DND-41 (cell line): ENCODE measurements at regions not wholly inside any gene's neighbourhood (a gene's known extent, or its start where the extent isn't known, plus 50 kb on each side); places are given as distances from the start of the nearest gene placed in this dataset.

Source experiments
- ATAC-seq: fragments of 200-7000 bp; cut with Tn5 transposase; 3 replicates; pipeline ENCODE4 v1.9.1; 2021; ENCODE audit warnings: low read depth; ENCODE audit not compliant: insufficient read depth
- DNase-seq: peaks from one replicate; pipeline ENCODE4 v3.0.0-alpha.2; 2020
- H2AFZ ChIP-seq: 2 replicates; pipeline ENCODE4 v1.6.0; 2012; ENCODE audit warnings: low read depth, low read length
- H3K27ac ChIP-seq: 2 replicates; pipeline ENCODE4 v1.5.1; 2012; ENCODE audit warnings: low read length, inconsistent platforms
- H3K27me3 ChIP-seq: fragments of 200-600 bp; sonication (generic); 2 replicates; pipeline ENCODE4 v1.6.0; 2012; ENCODE audit warnings: low read length, mild to moderate bottlenecking, inconsistent platforms; ENCODE audit not compliant: insufficient read depth, poor library complexity
- H3K36me3 ChIP-seq: 2 replicates; pipeline ENCODE4 v1.5.1; 2012; ENCODE audit warnings: low read length, inconsistent platforms; ENCODE audit not compliant: insufficient read depth
- H3K4me1 ChIP-seq: 2 replicates; pipeline ENCODE4 v1.5.1; 2012; ENCODE audit warnings: mild to moderate bottlenecking, low read length; ENCODE audit not compliant: insufficient read depth
- H3K4me2 ChIP-seq: 2 replicates; pipeline ENCODE4 v1.6.0; 2012; ENCODE audit warnings: mild to moderate bottlenecking, moderate library complexity, low read length, inconsistent platforms; ENCODE audit not compliant: insufficient read depth
- H3K4me3 ChIP-seq, 2 experiments: fragments of 200-600 bp in 1 of 2; shearing (Covaris generic) in 1 of 2; 2 replicates each; pipeline ENCODE4 v1.5.1; 2012 to 2016; ENCODE audit warnings: inconsistent platforms in 2 of 2, low read length in 2 of 2, mild to moderate bottlenecking in 2 of 2, low read depth in 1 of 2, moderate library complexity in 1 of 2
- H3K79me2 ChIP-seq: 2 replicates; pipeline ENCODE4 v1.6.0; 2012; ENCODE audit warnings: low read length, inconsistent platforms; ENCODE audit not compliant: insufficient read depth
- H3K9ac ChIP-seq: 2 replicates; pipeline ENCODE4 v1.6.0; 2012; ENCODE audit warnings: low read depth, mild to moderate bottlenecking, inconsistent platforms, low read length, moderate library complexity
- H3K9me3 ChIP-seq: 2 replicates; pipeline ENCODE4 v1.5.1; 2012; ENCODE audit warnings: low read length, moderate library complexity, mild to moderate bottlenecking, inconsistent platforms; ENCODE audit not compliant: insufficient read depth, severe bottlenecking
- H4K20me1 ChIP-seq: 2 replicates; pipeline ENCODE4 v1.6.0; 2012; ENCODE audit warnings: low read length; ENCODE audit not compliant: insufficient read depth
- EZH2 ChIP-seq: IDR thresholded peaks from 3 replicates; pipeline ENCODE4 v1.6.1; 2012; ENCODE audit warnings: borderline replicate concordance, low read depth, mild to moderate bottlenecking, moderate library complexity, low read length, inconsistent platforms; ENCODE audit not compliant: severe bottlenecking
- TF ChIP-seq, protein P1 (sequence below): IDR thresholded peaks from 2 replicates; pipeline ENCODE4 v1.5.1; 2012; ENCODE audit warnings: borderline replicate concordance, low read length, moderate library complexity, mild to moderate bottlenecking; ENCODE audit not compliant: poor library complexity, severe bottlenecking; ENCODE audit errors: extremely low read depth

DNA sequence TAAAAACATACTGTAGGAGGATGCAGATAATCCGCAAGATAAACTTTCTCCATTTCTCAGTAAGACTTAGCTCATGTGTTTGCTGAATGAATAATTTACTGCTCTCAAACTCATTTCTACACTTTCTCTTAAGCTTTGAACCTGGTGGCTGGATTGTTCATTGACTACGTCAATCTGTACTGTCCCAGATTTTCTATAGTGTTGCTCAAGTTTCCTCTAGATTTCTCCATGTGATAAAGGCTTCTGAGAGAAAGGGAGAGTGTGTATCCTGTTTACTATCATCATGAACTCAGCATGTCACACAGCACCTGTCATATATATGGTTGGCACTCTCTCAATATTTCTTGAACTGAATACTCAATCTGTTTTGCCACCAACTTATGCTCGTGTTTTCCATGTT is 518.0 kb upstream of the TBX3 start:
- Histone ChIP-seq H3K27me3 (peaks cover 7% of the 10 kb centered on the region), H3K36me3 (no peaks in the 10 kb centered on the region), H3K4me2 (no peak overlapping the region), H3K4me1 (no peaks in the 10 kb centered on the region), H3K27ac (no peak overlapping the region), H3K9me3 (no peaks in the 10 kb centered on the region), H3K4me3 (no peak overlapping the region), H3K9ac (no peak overlapping the region), H4K20me1 (no peaks in the 10 kb centered on the region; the same call in 1 of the 2 replicates), H2AFZ (no peak overlapping the region), H3K79me2 (no peaks in the 10 kb centered on the region)
- no peak for ATAC-seq
- no peak for DNase-seq
- TF ChIP-seq EZH2 = no peak
- TF ChIP-seq, protein P1, sequence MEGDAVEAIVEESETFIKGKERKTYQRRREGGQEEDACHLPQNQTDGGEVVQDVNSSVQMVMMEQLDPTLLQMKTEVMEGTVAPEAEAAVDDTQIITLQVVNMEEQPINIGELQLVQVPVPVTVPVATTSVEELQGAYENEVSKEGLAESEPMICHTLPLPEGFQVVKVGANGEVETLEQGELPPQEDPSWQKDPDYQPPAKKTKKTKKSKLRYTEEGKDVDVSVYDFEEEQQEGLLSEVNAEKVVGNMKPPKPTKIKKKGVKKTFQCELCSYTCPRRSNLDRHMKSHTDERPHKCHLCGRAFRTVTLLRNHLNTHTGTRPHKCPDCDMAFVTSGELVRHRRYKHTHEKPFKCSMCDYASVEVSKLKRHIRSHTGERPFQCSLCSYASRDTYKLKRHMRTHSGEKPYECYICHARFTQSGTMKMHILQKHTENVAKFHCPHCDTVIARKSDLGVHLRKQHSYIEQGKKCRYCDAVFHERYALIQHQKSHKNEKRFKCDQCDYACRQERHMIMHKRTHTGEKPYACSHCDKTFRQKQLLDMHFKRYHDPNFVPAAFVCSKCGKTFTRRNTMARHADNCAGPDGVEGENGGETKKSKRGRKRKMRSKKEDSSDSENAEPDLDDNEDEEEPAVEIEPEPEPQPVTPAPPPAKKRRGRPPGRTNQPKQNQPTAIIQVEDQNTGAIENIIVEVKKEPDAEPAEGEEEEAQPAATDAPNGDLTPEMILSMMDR = no peak

DNA sequence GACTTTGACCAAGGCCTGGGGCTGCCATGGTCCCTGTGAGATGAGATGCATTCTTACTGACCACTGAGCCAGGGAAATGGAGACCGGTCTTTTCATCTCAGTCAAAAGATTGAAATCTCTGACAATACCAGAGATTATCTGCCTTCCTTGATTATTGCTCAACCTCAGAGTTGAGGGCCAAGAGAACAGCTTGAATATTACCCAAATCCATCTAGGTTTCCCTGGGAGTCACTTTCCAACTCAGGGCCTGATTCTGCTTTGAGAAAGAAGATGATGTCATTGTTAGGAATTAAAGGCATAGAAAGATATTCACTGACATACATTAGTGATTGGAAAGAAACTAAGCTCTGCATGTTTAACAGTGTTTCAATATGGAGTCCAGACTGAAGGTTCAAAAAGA is 515.9 kb upstream of the TBX3 start:
- Histone ChIP-seq H2AFZ (no peak overlapping the region), H3K36me3 (no peaks in the 10 kb centered on the region), H4K20me1 (no peaks in the 10 kb centered on the region; the same call in 1 of the 2 replicates), H3K4me2 (no peak overlapping the region), H3K9ac (no peak overlapping the region), H3K27me3 (peaks cover 4% of the 10 kb centered on the region), H3K4me1 (no peaks in the 10 kb centered on the region), H3K9me3 (no peaks in the 10 kb centered on the region), H3K79me2 (no peaks in the 10 kb centered on the region), H3K27ac (no peak overlapping the region), H3K4me3 (no peak overlapping the region)
- TF ChIP-seq, protein P1 = no peak
- TF ChIP-seq EZH2 = no peak
- ATAC-seq (no peak), DNase-seq (no peak)

DNA sequence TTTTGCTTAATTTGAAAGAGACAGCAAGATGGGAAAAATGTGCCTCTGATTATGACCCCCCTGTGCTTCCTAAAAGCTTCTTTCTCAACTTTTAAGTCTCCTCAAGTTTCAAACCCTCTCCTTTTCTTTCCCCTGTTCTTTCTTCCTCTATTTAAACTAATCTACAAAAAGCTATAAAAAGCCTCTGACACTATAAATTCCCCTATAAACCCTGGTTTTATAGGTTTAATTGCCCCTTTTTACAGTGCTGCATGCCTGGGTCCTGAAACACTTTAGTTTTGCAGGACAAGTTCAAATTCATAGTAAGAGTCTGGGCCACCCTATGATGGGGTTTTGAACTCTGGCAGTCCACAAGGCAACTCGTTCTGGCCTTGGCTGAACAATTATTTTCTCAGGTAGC is 510.9 kb upstream of the TBX3 start:
- Histone ChIP-seq H3K4me2 (no peak overlapping the region), H3K79me2 (no peaks in the 10 kb centered on the region), H3K9me3 (no peaks in the 10 kb centered on the region), H3K9ac (no peak overlapping the region), H3K4me3 (no peak overlapping the region), H3K27me3 (no peaks in the 10 kb centered on the region), H4K20me1 (no peaks in the 10 kb centered on the region), H2AFZ (no peak overlapping the region), H3K27ac (no peak overlapping the region), H3K36me3 (no peaks in the 10 kb centered on the region), H3K4me1 (no peaks in the 10 kb centered on the region)
- DNase-seq (no peak), ATAC-seq (no peak)
- no peak for TF ChIP-seq EZH2
- TF ChIP-seq, protein P1 = no peak

DNA sequence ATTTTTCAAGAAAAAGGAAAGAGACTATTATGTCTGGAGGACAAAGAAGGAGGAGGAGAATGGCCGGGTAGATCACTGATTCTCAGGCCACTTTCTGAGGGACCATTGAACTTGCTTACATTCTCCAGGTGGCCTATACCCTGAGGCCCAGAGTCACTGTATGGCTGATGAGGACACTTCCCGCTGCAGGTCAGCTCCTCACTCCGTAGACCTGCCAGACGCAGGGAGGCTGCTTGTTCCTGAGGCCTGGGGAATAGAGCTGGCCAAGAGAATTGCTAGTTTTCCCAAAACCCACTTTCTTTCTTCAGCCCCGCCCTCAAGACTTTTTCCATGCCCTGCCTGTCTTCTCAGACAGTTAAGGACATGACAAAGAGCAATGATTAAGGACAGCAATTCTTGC is 510.5 kb upstream of the TBX3 start:
- Histone ChIP-seq H3K9me3 (no peaks in the 10 kb centered on the region), H4K20me1 (no peaks in the 10 kb centered on the region), H2AFZ (no peak overlapping the region), H3K27me3 (no peaks in the 10 kb centered on the region), H3K9ac (no peak overlapping the region), H3K4me2 (no peak overlapping the region), H3K79me2 (no peaks in the 10 kb centered on the region), H3K36me3 (no peaks in the 10 kb centered on the region), H3K4me1 (no peaks in the 10 kb centered on the region), H3K27ac (no peak overlapping the region), H3K4me3 (no peak overlapping the region)
- DNase-seq (no peak), ATAC-seq (no peak)
- no peak for TF ChIP-seq EZH2
- TF ChIP-seq, protein P1 = no peak
